ENCODE measurements at regions not wholly inside any gene's neighbourhood (a gene's known extent, or its start where the extent isn't known, plus 50 kb on each side); places are given as distances from the start of the nearest gene placed in this dataset.
"Not testable (repeated sequence)": the region's sequence is repeated elsewhere in the genome, so short reads cannot be mapped to it uniquely, and the experiment has no call there.

DNA sequence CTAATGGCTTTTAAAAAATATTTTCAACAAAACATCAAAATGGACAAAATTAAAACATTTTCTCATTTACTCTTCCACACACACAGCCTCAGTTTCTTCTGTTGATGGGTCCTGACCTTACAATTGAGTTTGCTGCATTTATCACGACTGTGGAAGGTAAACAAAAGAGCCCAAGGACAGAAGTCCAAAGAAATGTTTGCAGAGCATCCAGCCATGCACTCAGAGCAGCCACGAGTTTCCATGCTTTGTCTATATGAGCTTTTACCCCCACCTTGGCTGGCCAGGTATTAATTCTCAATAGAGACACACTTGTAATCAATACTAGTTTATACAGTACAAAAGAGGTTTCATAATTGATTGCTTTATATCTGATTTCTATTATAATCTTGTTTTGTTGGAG is 85.0 kb upstream of the WDFY3 start:
- no peaks in the 10 kb centered on the region for H3K36me3 ChIP-seq
- no peak overlapping the region for H3K4me3 ChIP-seq
- H3K27me3 ChIP-seq = no peaks in the 10 kb centered on the region
- DNase-seq = no peak
- intact Hi-C loops (cut with DNase I; ENCODE audit: low total_unique reads) = no loop called here
- no peaks in the 10 kb centered on the region for H3K4me1 ChIP-seq
- no peak overlapping the region for H3K27ac ChIP-seq
- TF ChIP-seq POLR2A (IDR thresholded peaks at IDR 0.05) (no peak), CTCF (IDR thresholded peaks at IDR 0.05) (no peak), EP300 (IDR thresholded peaks at IDR 0.05) (no peak), POLR2AphosphoS5 (IDR thresholded peaks at IDR 0.05) (no peak)
- WGBS, 5 donors = 15 to 25% (median 19%) methylated on average over 2 of the region's 2 CpGs
- peaks cover 0 to 8% (median 0%) of the 10 kb centered on the region in 4 donors for H3K9me3 ChIP-seq

DNA sequence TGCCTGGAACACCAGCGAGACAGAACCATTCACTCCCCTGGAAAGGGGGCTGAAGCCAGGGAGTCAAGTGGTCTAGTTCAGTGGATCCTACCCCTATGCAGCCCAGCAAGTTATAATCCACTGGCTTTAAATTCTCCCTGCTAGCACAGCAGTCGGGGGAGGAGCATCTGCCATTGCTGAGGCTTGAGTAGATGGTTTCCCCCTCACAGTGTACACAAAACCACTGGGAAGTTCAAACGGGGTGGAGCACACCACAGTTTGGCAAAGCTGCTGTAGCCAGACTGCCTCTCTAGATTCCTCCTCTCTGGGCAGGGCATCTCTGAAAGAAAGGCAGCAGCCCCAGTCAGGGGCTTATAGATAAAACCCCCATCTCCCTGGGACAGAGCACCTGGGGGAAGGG is 88.4 kb upstream of the WDFY3 start:
- 45 to 86% (median 53%) methylated on average over 2 to 3 of the region's 3 CpGs for WGBS, 5 donors
- H3K4me1 ChIP-seq; H3K4me3 ChIP-seq; intact Hi-C loops (cut with DNase I; ENCODE audit: low total_unique reads); H3K36me3 ChIP-seq; H3K27me3 ChIP-seq; DNase-seq; H3K27ac ChIP-seq; H3K9me3 ChIP-seq: not testable (repeated sequence)

- 80 to 91% (median 84%) methylated on average over 3 of the region's 3 CpGs for WGBS, 5 donors
- Histone ChIP-seq H3K36me3 (no peaks in the 10 kb centered on the region), H3K9me3 (no peaks in the 10 kb centered on the region), H3K4me1 (no peaks in the 10 kb centered on the region), H3K27ac (no peak overlapping the region), H3K4me3 (no peak overlapping the region), H3K27me3 (no peaks in the 10 kb centered on the region)
- intact Hi-C loops (cut with DNase I; ENCODE audit: low total_unique reads) = no loop called here
- TF ChIP-seq POLR2A (IDR thresholded peaks at IDR 0.05) = no peak
- TF ChIP-seq POLR2AphosphoS5 (IDR thresholded peaks at IDR 0.05) = no peak
- no peak for TF ChIP-seq CTCF (IDR thresholded peaks at IDR 0.05)
- no peak for TF ChIP-seq EP300 (IDR thresholded peaks at IDR 0.05)
- DNase-seq = no peak
Measured at GRCh38 chr4:85058551-85058950, 92.1 kb upstream of the WDFY3 start.

GRCh38 chr4:85061974-85062373 is 95.5 kb upstream of the WDFY3 start:
- no peaks in the 10 kb centered on the region for H3K9me3 ChIP-seq
- 80 to 91% (median 87%) methylated on average over 1 of the region's 1 CpG for WGBS, 5 donors
- no peak for DNase-seq
- no peaks in the 10 kb centered on the region for H3K4me1 ChIP-seq
- TF ChIP-seq CTCF (IDR thresholded peaks at IDR 0.05) (no peak), POLR2A (IDR thresholded peaks at IDR 0.05) (no peak), POLR2AphosphoS5 (IDR thresholded peaks at IDR 0.05) (no peak), EP300 (IDR thresholded peaks at IDR 0.05) (no peak)
- H3K27me3 ChIP-seq = no peaks in the 10 kb centered on the region
- H3K27ac ChIP-seq = no peak overlapping the region
- no peaks in the 10 kb centered on the region for H3K36me3 ChIP-seq
- intact Hi-C loops (cut with DNase I; ENCODE audit: low total_unique reads) = no loop called here
- H3K4me3 ChIP-seq = no peak overlapping the region

- H3K27ac ChIP-seq = no peak overlapping the region
- intact Hi-C loops (cut with DNase I; ENCODE audit: low total_unique reads) = no loop called here
- no peaks in the 10 kb centered on the region for H3K9me3 ChIP-seq
- H3K27me3 ChIP-seq = no peaks in the 10 kb centered on the region
- no peaks in the 10 kb centered on the region for H3K36me3 ChIP-seq
- DNase-seq = no peak
- TF ChIP-seq POLR2AphosphoS5 (IDR thresholded peaks at IDR 0.05) = no peak
- no peak for TF ChIP-seq CTCF (IDR thresholded peaks at IDR 0.05)
- TF ChIP-seq EP300 (IDR thresholded peaks at IDR 0.05) = no peak
- TF ChIP-seq POLR2A (IDR thresholded peaks at IDR 0.05) = no peak
- H3K4me3 ChIP-seq = no peak overlapping the region
- H3K4me1 ChIP-seq = no peaks in the 10 kb centered on the region
Measured at GRCh38 chr4:85062466-85062865, 96.0 kb upstream of the WDFY3 start.

Measured in stomach (tissue), 8 donors.